Keratinocyte (primary cell): ENCODE measurements at regions not wholly inside any gene's neighbourhood (a gene's known extent, or its start where the extent isn't known, plus 50 kb on each side); places are given as distances from the start of the nearest gene placed in this dataset.

Source experiments
- CTCF ChIP-seq, 3 experiments: IDR thresholded peaks in 1 of 3; conservative IDR thresholded peaks in 1 of 3; optimal IDR thresholded peaks in 1 of 3; 2 replicates in 2 of 3; 3 replicates in 1 of 3; pipeline versions ENCODE3 to v1.5.1; 2011; ENCODE audit warnings: low read length in 3 of 3, mild to moderate bottlenecking in 3 of 3, moderate library complexity in 2 of 3, control low read depth in 1 of 3, inconsistent platforms in 1 of 3; ENCODE audit not compliant: insufficient read depth in 2 of 3; ENCODE audit errors: extremely low read depth in 1 of 3
- EZH2 ChIP-seq: IDR thresholded peaks from one replicate; pipeline ENCODE4 v1.6.1; 2012; ENCODE audit warnings: inconsistent platforms, mild to moderate bottlenecking, low read length, moderate library complexity

DNA sequence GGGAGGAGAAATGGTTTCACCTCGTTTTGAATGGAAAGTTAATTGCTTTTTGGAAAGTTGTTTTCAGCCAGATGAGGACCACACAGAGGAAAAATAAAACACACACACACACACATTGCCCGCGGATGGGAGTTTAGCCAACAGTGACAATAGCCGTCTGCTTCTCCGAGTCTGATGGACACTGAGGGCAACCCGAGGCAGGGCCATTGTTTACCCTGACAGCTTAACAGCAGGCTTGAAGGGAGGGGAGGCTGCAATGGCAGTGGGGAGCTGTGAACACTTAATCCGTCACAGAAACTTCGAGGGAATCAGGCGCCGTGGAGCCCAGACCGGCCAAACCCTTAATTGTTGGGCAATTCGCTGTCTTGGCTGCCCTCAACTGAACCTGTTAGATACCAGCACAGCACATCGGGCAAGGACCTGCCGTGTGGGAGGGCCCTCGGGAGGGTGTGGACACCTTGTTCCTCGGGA, 145.9 kb downstream of the ACKR3 start:
- no peak for TF ChIP-seq CTCF (optimal IDR thresholded peaks at IDR 0.05 in 1 of 3, IDR thresholded peaks at IDR 0.05 in 1 of 3, conservative IDR thresholded peaks at IDR 0.05 in 1 of 3; ENCODE audit: extremely low read depth in 1 of 3, insufficient read depth in 2 of 3, low read length in 3 of 3)
- no peak for TF ChIP-seq EZH2
